ENCODE measurements at regions not wholly inside any gene's neighbourhood (a gene's known extent, or its start where the extent isn't known, plus 50 kb on each side); places are given as distances from the start of the nearest gene placed in this dataset.

DNA sequence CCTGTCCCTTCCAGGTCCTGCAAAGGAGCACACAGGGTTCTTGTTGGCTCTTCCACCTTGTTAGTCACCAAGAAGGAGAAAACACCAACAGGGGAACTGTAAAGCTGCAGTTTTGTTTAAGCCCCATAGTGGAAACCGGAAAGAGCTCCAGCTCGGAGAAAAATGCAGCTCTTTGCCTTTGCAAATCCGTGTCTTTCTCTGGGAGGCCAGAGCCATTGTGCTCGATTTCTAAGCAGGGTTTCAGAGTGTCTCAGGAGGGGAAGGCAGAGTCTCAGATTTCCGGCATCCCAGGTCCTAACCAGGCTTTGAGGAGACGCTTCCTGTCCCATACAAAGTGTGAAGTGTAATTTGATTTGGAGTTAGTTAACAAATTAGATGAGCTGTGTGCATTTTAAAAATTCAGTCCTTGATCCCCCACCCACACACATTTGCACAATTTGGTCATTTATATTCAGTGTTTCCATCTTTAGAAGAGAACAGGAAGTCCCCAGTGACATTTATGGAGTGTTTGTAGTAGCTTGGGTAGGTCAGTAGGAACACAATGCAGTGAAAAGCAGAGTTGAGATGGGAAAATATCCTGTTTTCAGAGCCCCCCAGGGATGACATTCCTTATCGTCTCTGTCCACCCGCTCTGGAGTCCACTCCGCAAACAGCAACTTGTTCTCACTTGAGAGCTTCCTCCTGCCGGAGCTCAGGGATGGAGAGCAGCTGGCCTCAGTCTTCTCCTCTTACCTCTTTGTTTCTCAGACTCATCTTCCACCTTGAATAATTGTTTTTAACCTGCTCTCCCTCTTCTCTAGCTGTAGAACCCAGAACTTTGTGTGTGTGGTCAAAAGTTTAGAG is 331.9 kb downstream of the SEC14L1 start:
- H2AFZ ChIP-seq = no peak overlapping the region
- BruUV-seq (replicated peaks) = no TSS peak
- H3K4me1 ChIP-seq (replicated peaks; ENCODE audit: insufficient read depth) = peaks cover 6% of the 10 kb centered on the region; the same call in 1 of the 2 replicates
- peaks cover 3% of the 10 kb centered on the region; the same call in 1 of the 2 replicates for H3K79me2 ChIP-seq (ENCODE audit: low read depth)
- DNase-seq = no peak
- H3K27ac ChIP-seq = no peak overlapping the region
- H3K4me3 ChIP-seq = no peak overlapping the region
- H3F3A ChIP-seq (ENCODE audit: insufficient read depth, low read depth) = no peaks in the 10 kb centered on the region; the same call in 1 of the 2 replicates
- intact Hi-C loops (cut with micrococcal nuclease; ENCODE audit: unreplicated experiment) = loop anchor here (5.0 kb wide), 1 partner anchor 140 kb away; no protein-coding TSS in a partner anchor
- no peaks in the 10 kb centered on the region for H3K9me2 ChIP-seq (ENCODE audit: insufficient read depth)
- no peaks in the 10 kb centered on the region for H3K27me3 ChIP-seq (ENCODE audit: insufficient read depth, low read depth)
- no peak for TF ChIP-seq EZH2 (IDR thresholded peaks at IDR 0.05; ENCODE audit: low read depth)
- TF ChIP-seq CTCF (conservative IDR thresholded peaks at IDR 0.05) = no peak
- POLR2A ChIA-PET (ENCODE audit: unreplicated experiment) = no interaction called here
- CTCF ChIA-PET = no interaction called here
- H3K4me2 ChIP-seq = no peak overlapping the region
- no peaks in the 10 kb centered on the region for H3K9me3 ChIP-seq (ENCODE audit: insufficient read depth, low read depth)
- peaks cover 66% of the 10 kb centered on the region for H4K20me1 ChIP-seq (ENCODE audit: insufficient read depth)
- H3K36me3 ChIP-seq (ENCODE audit: low read depth) = no peaks in the 10 kb centered on the region

DNA sequence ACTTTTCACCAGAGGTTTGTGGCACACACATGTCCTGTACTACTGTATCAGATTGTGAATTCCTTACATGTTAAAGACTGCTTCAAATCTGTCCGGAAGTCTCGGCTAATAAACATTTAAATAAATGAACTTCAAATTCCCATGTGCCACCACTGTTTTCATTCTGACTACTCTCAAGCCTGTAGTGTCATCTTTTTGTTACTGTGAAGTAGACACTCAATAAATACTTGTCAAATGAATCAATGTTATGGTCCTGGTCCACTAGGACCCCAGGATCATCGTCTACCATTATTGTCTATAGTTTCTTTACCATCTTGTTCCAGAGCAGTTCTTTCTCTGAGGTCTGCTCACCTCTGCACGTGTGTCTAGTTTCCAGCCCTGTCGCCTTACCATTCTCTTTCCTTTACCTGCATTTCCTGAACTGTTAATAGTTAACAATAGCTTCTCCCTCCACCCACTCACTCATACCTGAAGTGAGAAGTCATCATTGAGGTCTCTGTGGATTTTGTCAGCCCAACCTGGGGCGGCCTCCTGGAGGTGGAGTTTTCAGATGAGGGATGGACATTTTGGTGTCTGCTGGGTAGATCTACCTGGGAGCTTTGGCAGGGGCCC is 333.0 kb downstream of the SEC14L1 start:
- intact Hi-C loops (cut with micrococcal nuclease; ENCODE audit: unreplicated experiment) = loop anchor here (5.0 kb wide), 1 partner anchor 141 kb away; no protein-coding TSS in a partner anchor
- peaks cover 67% of the 10 kb centered on the region for H4K20me1 ChIP-seq (ENCODE audit: insufficient read depth)
- DNase-seq = no peak
- ChIA-PET CTCF (interaction anchor here (0.5 kb wide), 1 partner anchor 192 kb away, joined by 3 read pairs; no protein-coding TSS in a partner anchor), POLR2A (ENCODE audit: unreplicated experiment) (no interaction called here)
- no peak overlapping the region for H3K27ac ChIP-seq
- no peaks in the 10 kb centered on the region; the same call in 1 of the 2 replicates for H3F3A ChIP-seq (ENCODE audit: insufficient read depth, low read depth)
- no peaks in the 10 kb centered on the region for H3K9me2 ChIP-seq (ENCODE audit: insufficient read depth)
- H2AFZ ChIP-seq = no peak overlapping the region
- no peak overlapping the region for H3K4me3 ChIP-seq
- no TSS peak for BruUV-seq (replicated peaks)
- no peak for TF ChIP-seq EZH2 (IDR thresholded peaks at IDR 0.05; ENCODE audit: low read depth)
- TF ChIP-seq CTCF (conservative IDR thresholded peaks at IDR 0.05) = no peak
- H3K9me3 ChIP-seq (ENCODE audit: insufficient read depth, low read depth) = no peaks in the 10 kb centered on the region
- H3K4me1 ChIP-seq (replicated peaks; ENCODE audit: insufficient read depth) = peaks cover 6% of the 10 kb centered on the region; the same call in 1 of the 2 replicates
- no peak overlapping the region for H3K4me2 ChIP-seq
- no peaks in the 10 kb centered on the region for H3K27me3 ChIP-seq (ENCODE audit: insufficient read depth, low read depth)
- no peaks in the 10 kb centered on the region for H3K36me3 ChIP-seq (ENCODE audit: low read depth)
- H3K79me2 ChIP-seq (ENCODE audit: low read depth) = peaks cover 3% of the 10 kb centered on the region; the same call in 1 of the 2 replicates

GRCh38 chr17:77474292-77474988 is 333.7 kb downstream of the SEC14L1 start:
- Histone ChIP-seq H3K4me2 (no peak overlapping the region), H3K4me1 (replicated peaks; ENCODE audit: insufficient read depth) (peaks cover 6% of the 10 kb centered on the region; the same call in 1 of the 2 replicates), H3K79me2 (ENCODE audit: low read depth) (peaks cover 9% of the 10 kb centered on the region; the same call in 1 of the 2 replicates), H2AFZ (no peak overlapping the region), H3K4me3 (no peak overlapping the region), H3K27ac (no peak overlapping the region), H3F3A (ENCODE audit: insufficient read depth, low read depth) (no peaks in the 10 kb centered on the region; the same call in 1 of the 2 replicates), H3K36me3 (ENCODE audit: low read depth) (no peaks in the 10 kb centered on the region), H4K20me1 (ENCODE audit: insufficient read depth) (peaks cover 60% of the 10 kb centered on the region), H3K9me2 (ENCODE audit: insufficient read depth) (no peaks in the 10 kb centered on the region), H3K9me3 (ENCODE audit: insufficient read depth, low read depth) (no peaks in the 10 kb centered on the region), H3K27me3 (ENCODE audit: insufficient read depth, low read depth) (no peaks in the 10 kb centered on the region)
- POLR2A ChIA-PET (ENCODE audit: unreplicated experiment) = no interaction called here
- CTCF ChIA-PET = no interaction called here
- BruUV-seq (replicated peaks) = no TSS peak
- intact Hi-C loops (cut with micrococcal nuclease; ENCODE audit: unreplicated experiment) = loop anchor here (5.0 kb wide), 1 partner anchor 142 kb away; no protein-coding TSS in a partner anchor
- no peak for DNase-seq
- TF ChIP-seq EZH2 (IDR thresholded peaks at IDR 0.05; ENCODE audit: low read depth) (no peak), CTCF (conservative IDR thresholded peaks at IDR 0.05) (no peak)
